SKM-1 (cell line): ENCODE measurements at regions not wholly inside any gene's neighbourhood (a gene's known extent, or its start where the extent isn't known, plus 50 kb on each side); places are given as distances from the start of the nearest gene placed in this dataset.

Experiments
- DNase-seq: peaks from one replicate; lab custom pipeline; 2025; ENCODE audit not compliant: unreplicated experiment; lab: John Stamatoyannopoulos, UW

GRCh38 chr14:97748616-97749015 lies 951.4 kb downstream of the VRK1 start:
- no peak for DNase-seq

- DNase-seq, result no peak
Measured at GRCh38 chr14:97757491-97757890, 960.3 kb downstream of the VRK1 start.

GRCh38 chr14:97760050-97760449 lies 962.9 kb downstream of the VRK1 start:
- no peak for DNase-seq

- DNase-seq, result no peak
Measured at GRCh38 chr14:97762386-97762785, 965.2 kb downstream of the VRK1 start.

GRCh38 chr14:97771340-97772045 lies 974.3 kb downstream of the VRK1 start:
- no peak for DNase-seq

GRCh38 chr14:97773598-97773997 lies 976.4 kb downstream of the VRK1 start:
- no peak for DNase-seq

GRCh38 chr14:97776890-97777558 lies 979.8 kb downstream of the VRK1 start:
- DNase-seq, result no peak

- no peak for DNase-seq
Measured at GRCh38 chr14:97777622-97778355, 980.6 kb downstream of the VRK1 start.

- DNase-seq, result no peak
Measured at GRCh38 chr14:97779140-97779539, 982.0 kb downstream of the VRK1 start.

- no peak for DNase-seq
Measured at GRCh38 chr14:97780804-97781203, 983.6 kb downstream of the VRK1 start.

GRCh38 chr14:97781961-97782360 lies 984.8 kb downstream of the VRK1 start:
- no peak for DNase-seq

- DNase-seq, result no peak
Measured at GRCh38 chr14:97782871-97783414, 985.8 kb downstream of the VRK1 start.

GRCh38 chr14:97785495-97785894 lies 988.3 kb downstream of the VRK1 start:
- DNase-seq, result no peak

- no peak for DNase-seq
Measured at GRCh38 chr14:97788364-97788763, 991.2 kb downstream of the VRK1 start.

- DNase-seq, result no peak
Measured at GRCh38 chr14:97788846-97789526, 991.8 kb downstream of the VRK1 start.

GRCh38 chr14:97791072-97791471 lies 993.9 kb downstream of the VRK1 start:
- no peak for DNase-seq

- no peak for DNase-seq
Measured at GRCh38 chr14:97791906-97792305, 994.7 kb downstream of the VRK1 start.

- no peak for DNase-seq
Measured at GRCh38 chr14:97796511-97796910, 999.3 kb downstream of the VRK1 start.

- DNase-seq, result no peak
Measured at GRCh38 chr14:97798176-97798575, 1001.0 kb downstream of the VRK1 start.

GRCh38 chr14:97802430-97803373 lies 1005.5 kb downstream of the VRK1 start:
- DNase-seq, result no peak
